ENCODE measurements at regions not wholly inside any gene's neighbourhood (a gene's known extent, or its start where the extent isn't known, plus 50 kb on each side); places are given as distances from the start of the nearest gene placed in this dataset.

DNA sequence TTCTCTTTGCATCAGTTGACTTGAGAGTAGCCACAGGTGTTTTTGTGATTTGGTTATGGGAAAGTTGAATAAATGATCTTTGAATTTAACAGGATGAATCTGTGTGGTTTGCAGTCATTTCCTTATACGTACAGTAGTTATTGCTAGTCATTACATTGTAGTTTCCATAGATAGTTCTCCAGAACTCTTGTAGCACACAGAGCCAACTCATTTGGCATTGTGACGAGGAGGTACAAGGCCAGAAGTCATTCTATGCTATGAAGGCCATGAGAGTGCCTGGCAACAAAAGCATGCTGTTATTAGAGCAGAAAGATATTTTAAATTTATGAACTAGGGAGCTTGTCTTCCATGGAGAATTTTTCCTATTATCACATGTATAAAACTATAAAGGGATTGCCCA is 973.0 kb upstream of the CHAC2 start:
- TF ChIP-seq, protein P1, sequence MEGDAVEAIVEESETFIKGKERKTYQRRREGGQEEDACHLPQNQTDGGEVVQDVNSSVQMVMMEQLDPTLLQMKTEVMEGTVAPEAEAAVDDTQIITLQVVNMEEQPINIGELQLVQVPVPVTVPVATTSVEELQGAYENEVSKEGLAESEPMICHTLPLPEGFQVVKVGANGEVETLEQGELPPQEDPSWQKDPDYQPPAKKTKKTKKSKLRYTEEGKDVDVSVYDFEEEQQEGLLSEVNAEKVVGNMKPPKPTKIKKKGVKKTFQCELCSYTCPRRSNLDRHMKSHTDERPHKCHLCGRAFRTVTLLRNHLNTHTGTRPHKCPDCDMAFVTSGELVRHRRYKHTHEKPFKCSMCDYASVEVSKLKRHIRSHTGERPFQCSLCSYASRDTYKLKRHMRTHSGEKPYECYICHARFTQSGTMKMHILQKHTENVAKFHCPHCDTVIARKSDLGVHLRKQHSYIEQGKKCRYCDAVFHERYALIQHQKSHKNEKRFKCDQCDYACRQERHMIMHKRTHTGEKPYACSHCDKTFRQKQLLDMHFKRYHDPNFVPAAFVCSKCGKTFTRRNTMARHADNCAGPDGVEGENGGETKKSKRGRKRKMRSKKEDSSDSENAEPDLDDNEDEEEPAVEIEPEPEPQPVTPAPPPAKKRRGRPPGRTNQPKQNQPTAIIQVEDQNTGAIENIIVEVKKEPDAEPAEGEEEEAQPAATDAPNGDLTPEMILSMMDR (IDR thresholded peaks at IDR 0.05; ENCODE audit: low read depth, low read length): no peak
- H3K4me3 ChIP-seq (ENCODE audit: low read depth, low read length): no peak overlapping the region

GRCh38 chr2:52779446-52779845 is 988.2 kb upstream of the CHAC2 start:
- TF ChIP-seq, protein P1 (IDR thresholded peaks at IDR 0.05; ENCODE audit: low read depth, low read length): no peak
- H3K4me3 ChIP-seq (ENCODE audit: low read depth, low read length): no peak overlapping the region

DNA sequence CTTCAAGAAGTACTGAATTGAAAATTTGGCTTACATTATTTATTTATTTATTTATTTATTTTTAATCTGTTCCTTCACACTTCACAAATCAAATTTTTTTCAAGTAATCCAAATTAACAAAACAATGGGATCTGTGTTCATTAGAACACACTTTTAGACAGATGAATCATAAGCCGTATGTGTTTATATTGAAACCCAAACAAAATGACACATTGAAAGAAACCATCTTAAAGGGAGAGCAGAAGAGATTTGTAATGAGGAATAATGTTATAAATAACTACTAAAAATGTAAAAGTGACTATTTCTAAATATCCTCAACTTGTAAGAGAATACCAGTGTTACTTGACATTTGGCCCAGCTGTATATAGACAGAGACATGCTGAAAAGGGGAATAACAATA is 991.0 kb upstream of the CHAC2 start:
- TF ChIP-seq, protein P1 (IDR thresholded peaks at IDR 0.05; ENCODE audit: low read depth, low read length): no peak
- no peak overlapping the region for H3K4me3 ChIP-seq (ENCODE audit: low read depth, low read length)

DNA sequence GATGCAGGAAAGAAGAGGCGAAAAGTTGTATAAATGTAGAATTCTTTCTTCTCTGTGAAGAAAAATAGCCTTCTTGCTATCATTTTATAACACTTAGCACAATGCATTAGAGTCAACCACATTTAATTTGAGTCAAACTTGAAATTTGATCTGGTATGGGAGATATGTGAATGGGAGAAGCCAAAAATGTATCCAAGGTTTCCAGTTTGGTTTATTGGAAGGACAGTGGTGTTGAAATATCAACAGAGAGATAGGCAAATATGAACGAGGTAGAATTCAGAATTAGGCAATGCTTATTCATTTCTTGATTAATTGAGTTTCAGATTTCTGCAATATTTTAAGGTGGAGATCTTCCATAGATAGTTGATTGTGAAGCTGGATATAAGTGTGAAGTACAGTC is 991.9 kb upstream of the CHAC2 start:
- TF ChIP-seq, protein P1 (IDR thresholded peaks at IDR 0.05; ENCODE audit: low read depth, low read length): no peak
- H3K4me3 ChIP-seq (ENCODE audit: low read depth, low read length): no peak overlapping the region

DNA sequence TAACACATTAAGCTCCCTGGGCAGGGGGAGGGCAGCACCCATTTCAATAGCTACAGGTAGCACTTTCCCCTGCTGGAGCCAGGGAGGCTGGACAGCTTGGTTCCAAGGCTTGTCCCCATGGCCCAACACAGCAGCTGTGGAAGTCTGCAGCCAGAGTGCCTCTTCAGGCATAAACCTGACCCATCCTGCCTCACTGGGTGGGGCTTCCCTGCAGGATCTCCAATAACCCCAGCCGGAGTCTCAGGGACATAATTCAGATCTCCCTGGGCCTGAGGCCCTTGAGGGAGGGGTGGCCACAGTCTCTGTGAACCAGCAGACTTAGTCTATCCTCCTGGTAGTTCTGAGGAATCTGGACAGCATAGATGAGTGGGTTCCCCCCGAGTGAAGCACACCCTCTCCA is 1001.9 kb upstream of the CHAC2 start:
- TF ChIP-seq, protein P1 (IDR thresholded peaks at IDR 0.05; ENCODE audit: low read depth, low read length): no peak
- H3K4me3 ChIP-seq (ENCODE audit: low read depth, low read length): no peak overlapping the region

GRCh38 chr2:52749764-52750163 is 1017.8 kb upstream of the CHAC2 start:
- no peak overlapping the region for H3K4me3 ChIP-seq (ENCODE audit: low read depth, low read length)
- TF ChIP-seq, protein P1 (IDR thresholded peaks at IDR 0.05; ENCODE audit: low read depth, low read length): no peak

- no peak overlapping the region for H3K4me3 ChIP-seq (ENCODE audit: low read depth, low read length)
- TF ChIP-seq, protein P1 (IDR thresholded peaks at IDR 0.05; ENCODE audit: low read depth, low read length): no peak
Measured at GRCh38 chr2:52745144-52745543, 1022.5 kb upstream of the CHAC2 start.
